H1 (cell line): ENCODE measurements at regions not wholly inside any gene's neighbourhood (a gene's known extent, or its start where the extent isn't known, plus 50 kb on each side); places are given as distances from the start of the nearest gene placed in this dataset.

Experiments used
- CTCF ChIA-PET: fragments of 300-600 bp; sonication (Branson Sonifier 250); formaldehyde crosslinking; loops from one replicate; lab custom pipeline; 2021; ENCODE audit not compliant: partially characterized antibody; lab: Charles Lee
- POLR2A ChIA-PET: fragments of 300-600 bp; sonication (Branson Sonifier 250); formaldehyde crosslinking; loops from one replicate; lab custom pipeline; 2021; ENCODE audit warnings: inconsistent platforms; ENCODE audit not compliant: partially characterized antibody; lab: Charles Lee
- DNase-seq, 2 experiments: peaks; one replicate each; pipeline versions ENCODE4 v3.0.0 to v3.0.0-alpha.2; 2010 to 2022; ENCODE audit warnings: low spot score in 2 of 2, low read depth in 1 of 2, mixed read lengths in 1 of 2
- FAIRE-seq: peaks from 2 replicates; lab custom pipeline; 2011; peaks lifted over from hg19 to GRCh38; lab: Jason Lieb, UNC
- H2AFZ ChIP-seq: 2 replicates; pipeline ENCODE4 v1.8.1; 2012; ENCODE audit warnings: low read length, inconsistent platforms
- H2AK5ac ChIP-seq: 2 replicates; pipeline ENCODE4 v1.6.1; 2013; ENCODE audit warnings: low read depth, low read length
- H2BK120ac ChIP-seq: replicated peaks from 2 replicates; pipeline ENCODE3; 2013; ENCODE audit warnings: low read depth, low read length, inconsistent platforms
- H2BK12ac ChIP-seq: 2 replicates; pipeline ENCODE4 v1.6.1; 2013; ENCODE audit warnings: low read depth, low read length
- H2BK15ac ChIP-seq: 2 replicates; pipeline ENCODE4 v1.6.1; 2013; ENCODE audit warnings: low read length
- H2BK20ac ChIP-seq: 2 replicates; pipeline ENCODE4 v1.6.1; 2013; ENCODE audit warnings: low read length
- H2BK5ac ChIP-seq: 2 replicates; pipeline ENCODE4 v1.6.1; 2013; ENCODE audit warnings: low read depth, low read length
- H3K14ac ChIP-seq: 2 replicates; pipeline ENCODE4 v1.6.1; 2013; ENCODE audit warnings: inconsistent platforms; ENCODE audit not compliant: insufficient read length
- H3K18ac ChIP-seq: 2 replicates; pipeline ENCODE4 v1.6.1; 2013; ENCODE audit warnings: low read length; ENCODE audit errors: extremely low read depth
- H3K23ac ChIP-seq: 2 replicates; pipeline ENCODE4 v1.6.1; 2013; ENCODE audit warnings: inconsistent platforms; ENCODE audit not compliant: insufficient read length
- H3K23me2 ChIP-seq: 2 replicates; pipeline ENCODE4 v1.6.1; 2013; ENCODE audit warnings: low read depth, low read length
- H3K27ac ChIP-seq: 2 replicates; pipeline ENCODE4 v1.6.1; 2011; ENCODE audit warnings: low read depth, low read length, inconsistent platforms
- H3K27me3 ChIP-seq, 4 experiments: replicated peaks in 1 of 4; 1 replicate in 1 of 4; 2 replicates in 3 of 4; pipeline versions ENCODE4 v1.6.1 to v1.8.1; 2011 to 2013; ENCODE audit warnings: low read length in 3 of 4, mild to moderate bottlenecking in 3 of 4, inconsistent platforms in 2 of 4, mixed read lengths in 2 of 4, moderate library complexity in 1 of 4; ENCODE audit not compliant: control insufficient read depth in 3 of 4, insufficient read depth in 3 of 4; ENCODE audit errors: extremely low read depth in 1 of 4
- H3K36me3 ChIP-seq, 4 experiments: 2 replicates each; pipeline versions ENCODE4 v1.6.1 to v1.8.1; 2011 to 2013; ENCODE audit warnings: mild to moderate bottlenecking in 4 of 4, low read length in 3 of 4, moderate library complexity in 2 of 4, control low read depth in 1 of 4, inconsistent platforms in 1 of 4; ENCODE audit not compliant: insufficient read depth in 4 of 4, control insufficient read depth in 2 of 4
- H3K4ac ChIP-seq: replicated peaks from 2 replicates; pipeline ENCODE3; 2013; ENCODE audit warnings: low read length, low read depth, mixed read lengths, inconsistent platforms; ENCODE audit not compliant: insufficient read length
- H3K4me1 ChIP-seq, 4 experiments: replicated peaks in 1 of 4; 1 replicate in 1 of 4; 2 replicates in 3 of 4; pipeline versions ENCODE4 v1.6.1 to v1.8.1; 2011 to 2013; ENCODE audit warnings: low read length in 3 of 4, inconsistent platforms in 2 of 4, mixed read lengths in 1 of 4; ENCODE audit not compliant: insufficient read depth in 4 of 4, control insufficient read depth in 3 of 4
- H3K4me2 ChIP-seq, 2 experiments: 2 replicates each; pipeline versions ENCODE4 v1.6.1 to v1.8.1; 2011 to 2013; ENCODE audit warnings: low read depth in 2 of 2, low read length in 2 of 2, control low read depth in 1 of 2, inconsistent platforms in 1 of 2, mild to moderate bottlenecking in 1 of 2; ENCODE audit not compliant: insufficient read depth in 1 of 2
- H3K4me3 ChIP-seq, 4 experiments: fragments of 200-600, 300-600 bp in 1 of 4; sonication (generic), shearing (Covaris generic), sonication (Bioruptor Twin) in 1 of 4; 2 replicates each; pipeline versions ENCODE4 v1.5.1 to v1.8.1; 2011 to 2016; ENCODE audit warnings: low read length in 4 of 4, low read depth in 3 of 4, control low read depth in 2 of 4, inconsistent platforms in 2 of 4, mild to moderate bottlenecking in 2 of 4, mixed read lengths in 1 of 4, moderate library complexity in 1 of 4; ENCODE audit not compliant: insufficient read depth in 2 of 4; ENCODE audit errors: extremely low read depth in 1 of 4
- H3K56ac ChIP-seq: replicated peaks from 2 replicates; pipeline ENCODE3; 2013; ENCODE audit warnings: low read depth, mild to moderate bottlenecking, mixed read lengths, low read length, inconsistent platforms; ENCODE audit not compliant: insufficient read length
- H3K79me1 ChIP-seq: 2 replicates; pipeline ENCODE4 v1.6.1; 2013; ENCODE audit warnings: low read depth, low read length, control low read depth
- H3K79me2 ChIP-seq, 2 experiments: 2 replicates each; pipeline versions ENCODE4 v1.6.1 to v1.8.1; 2012 to 2013; ENCODE audit warnings: low read length in 2 of 2, mild to moderate bottlenecking in 2 of 2, inconsistent platforms in 1 of 2; ENCODE audit not compliant: insufficient read depth in 2 of 2, control insufficient read depth in 1 of 2
- H3K9ac ChIP-seq, 4 experiments: replicated peaks in 1 of 4; 1 replicate in 1 of 4; 2 replicates in 3 of 4; pipeline versions ENCODE4 v1.6.1 to v1.8.1; 2011 to 2013; ENCODE audit warnings: low read depth in 3 of 4, low read length in 3 of 4, control low read depth in 2 of 4, mild to moderate bottlenecking in 2 of 4, moderate library complexity in 2 of 4, inconsistent platforms in 1 of 4; ENCODE audit errors: extremely low read depth in 1 of 4
- H3K9me3 ChIP-seq, 2 experiments: 2 replicates each; pipeline versions ENCODE4 v1.6.1 to v1.8.1; 2012 to 2013; ENCODE audit warnings: mild to moderate bottlenecking in 2 of 2, moderate library complexity in 2 of 2, control low read depth in 1 of 2, inconsistent platforms in 1 of 2, low read depth in 1 of 2, low read length in 1 of 2, mixed read lengths in 1 of 2; ENCODE audit not compliant: insufficient read depth in 2 of 2
- H4K20me1 ChIP-seq, 2 experiments: replicated peaks in 1 of 2; 2 replicates each; pipeline versions ENCODE3 to v1.8.1; 2011 to 2013; ENCODE audit warnings: inconsistent platforms in 2 of 2, low read length in 2 of 2, mild to moderate bottlenecking in 1 of 2; ENCODE audit not compliant: insufficient read depth in 2 of 2, control insufficient read depth in 1 of 2
- H4K5ac ChIP-seq: 2 replicates; pipeline ENCODE4 v1.6.1; 2013; ENCODE audit warnings: low read length, low read depth, mixed read lengths, inconsistent platforms; ENCODE audit not compliant: insufficient read length
- H4K8ac ChIP-seq: 2 replicates; pipeline ENCODE4 v1.8.0; 2013; ENCODE audit warnings: mild to moderate bottlenecking, moderate library complexity, low read length, inconsistent platforms; ENCODE audit not compliant: insufficient read depth; ENCODE audit errors: extremely low read depth
- H4K91ac ChIP-seq: replicated peaks from 2 replicates; pipeline ENCODE3; 2013; ENCODE audit warnings: low read length, mixed read lengths, inconsistent platforms; ENCODE audit not compliant: insufficient read length
- BACH1 ChIP-seq: IDR thresholded peaks from 2 replicates; pipeline ENCODE4 v1.6.1; 2012; ENCODE audit warnings: low read length, improper control_type of control experiment
- CHD2 ChIP-seq: IDR thresholded peaks from 2 replicates; pipeline ENCODE4 v1.6.1; 2012; ENCODE audit warnings: low read length, improper control_type of control experiment
- CREB1 ChIP-seq: IDR thresholded peaks from 2 replicates; pipeline ENCODE4 v1.6.1; 2012; ENCODE audit warnings: inconsistent platforms
- EZH2 ChIP-seq: fragments of 200-600 bp; sonication (generic); IDR thresholded peaks from 2 replicates; pipeline ENCODE4 v1.7.1; 2012; ENCODE audit warnings: low read depth, mild to moderate bottlenecking, moderate library complexity, low read length, inconsistent platforms; ENCODE audit not compliant: severe bottlenecking
- MAFK ChIP-seq: IDR thresholded peaks from 2 replicates; pipeline ENCODE4 v1.6.1; 2012; ENCODE audit warnings: low read depth, mild to moderate bottlenecking, improper control_type of control experiment, low read length
- RAD21 ChIP-seq, 2 experiments: IDR thresholded peaks in 1 of 2; conservative IDR thresholded peaks in 1 of 2; 2 replicates each; pipeline ENCODE4 v1.6.1; 2011; ENCODE audit warnings: low read depth in 2 of 2, low read length in 2 of 2, improper control_type of control experiment in 1 of 2, inconsistent platforms in 1 of 2, mild to moderate bottlenecking in 1 of 2, moderate library complexity in 1 of 2
- SP2 ChIP-seq: IDR thresholded peaks from 2 replicates; pipeline ENCODE4 v1.6.1; 2012; ENCODE audit warnings: mild to moderate bottlenecking, low read length, inconsistent platforms
- TAF7 ChIP-seq: optimal IDR thresholded peaks from 2 replicates; pipeline ENCODE3; 2011; ENCODE audit warnings: low read depth, mild to moderate bottlenecking, inconsistent platforms, low read length, moderate library complexity, borderline replicate concordance
- WGBS, 2 experiments: shearing (Covaris generic) in 1 of 2; methylation state at CpG; one replicate each; pipeline versions ENCODE4 v1.1.6 to v1.1.7; 2013 to 2015; ENCODE audit warnings: low lambda C conversion rate in 2 of 2, mixed read lengths in 2 of 2, inconsistent platforms in 1 of 2, low coverage in 1 of 2, missing lambda C conversion rate in 1 of 2; ENCODE audit not compliant: insufficient replicate concordance in 2 of 2, insufficient coverage in 1 of 2, insufficient read length in 1 of 2; ENCODE audit errors: extremely low coverage in 1 of 2, missing lambda C conversion rate in 1 of 2; 5-methylcytosine and 5-hydroxymethylcytosine counted together

GRCh38 chr2:45171136-45171501 lies 161.9 kb upstream of the SIX2 start:
- no peak for DNase-seq
- TF ChIP-seq MAFK (peak; percentile 100), CHD2 (no peak), TAF7 (no peak), RAD21 (IDR thresholded peaks at IDR 0.05 in 1 of 2, conservative IDR thresholded peaks at IDR 0.05 in 1 of 2; ENCODE audit: low read depth in 2 of 2, low read length in 2 of 2) (no peak), CREB1 (no peak), BACH1 (peak; percentile 63), SP2 (no peak), EZH2 (no peak)
- TF ChIP-seq, all 59 proteins: peak for 2
- Histone ChIP-seq H4K91ac (no peak overlapping the region), H4K20me1 (no peaks in the 10 kb centered on the region), H3K79me1 (no peaks in the 10 kb centered on the region), H2BK20ac (no peak overlapping the region), H3K4me1 (peaks cover under 1 to 20% (median 5%) of the 10 kb centered on the region in 4 experiments; a peak in 6 of 7 replicates), H3K9me3 (no peaks in the 10 kb centered on the region), H2BK5ac (no peak overlapping the region), H3K4ac (no peak overlapping the region), H3K36me3 (no peaks in the 10 kb centered on the region), H3K4me3 (peak overlapping the region in 3 of 4 experiments; percentile 42 to 68 (median 43); a peak in 4 of 8 replicates), H4K5ac (no peak overlapping the region), H4K8ac (no peak overlapping the region), H3K23me2 (peaks cover 17% of the 10 kb centered on the region; the same call in 1 of the 2 replicates), H3K4me2 (peak overlapping the region; percentile 82 to 84), H3K18ac (no peak overlapping the region), H3K56ac (no peak overlapping the region), H3K27ac (no peak overlapping the region), H2BK120ac (no peak overlapping the region), H3K27me3 (peaks cover 13 to 44% (median 40%) of the 10 kb centered on the region in 4 experiments), H3K23ac (no peak overlapping the region), H3K79me2 (no peaks in the 10 kb centered on the region), H2BK15ac (no peak overlapping the region), H3K14ac (no peak overlapping the region), H3K9ac (no peak overlapping the region), H2AFZ (no peak overlapping the region), H2BK12ac (no peak overlapping the region), H2AK5ac (no peak overlapping the region)
- ChIA-PET POLR2A (interaction anchor here (1.1 to 2.3 kb wide), 2 partner anchors 9 to 160 kb away, joined by 4 to 6 read pairs; no protein-coding TSS in a partner anchor), CTCF (interaction anchor here (1.5 to 2.1 kb wide), 2 partner anchors 158 to 166 kb away, joined by 4 to 6 read pairs; no protein-coding TSS in a partner anchor)
- 41% methylated on average over 6 of the region's 6 CpGs; no CpG with 5 or more reads in 1 of the 2 experiments for WGBS, 2 experiments
- FAIRE-seq = no peak
